ENCODE measurements at regions not wholly inside any gene's neighbourhood (a gene's known extent, or its start where the extent isn't known, plus 50 kb on each side); places are given as distances from the start of the nearest gene placed in this dataset.

- TF ChIP-seq CTCF (conservative IDR thresholded peaks at IDR 0.05; ENCODE audit: low read depth, low read length), result no peak
- no peak for TF ChIP-seq POLR2A (IDR thresholded peaks at IDR 0.05; ENCODE audit: low read depth, low read length)
- no peak for TF ChIP-seq SMC3 (IDR thresholded peaks at IDR 0.05; ENCODE audit: low read depth, low read length)
- no peak for TF ChIP-seq BHLHE40 (IDR thresholded peaks at IDR 0.05; ENCODE audit: low read depth, low read length)
- TF ChIP-seq FOS (IDR thresholded peaks at IDR 0.05; ENCODE audit: low read depth, low read length), result no peak
- TF ChIP-seq RCOR1 (IDR thresholded peaks at IDR 0.05; ENCODE audit: insufficient replicate concordance, low read length), result no peak
- no peak for TF ChIP-seq NFE2L2 (IDR thresholded peaks at IDR 0.05; ENCODE audit: low read depth, low read length)
- no peak for TF ChIP-seq MXI1 (IDR thresholded peaks at IDR 0.05; ENCODE audit: borderline replicate concordance, low read depth, low read length)
- TF ChIP-seq CHD1 (IDR thresholded peaks at IDR 0.05; ENCODE audit: low read depth, low read length), result no peak
- TF ChIP-seq MAFK (IDR thresholded peaks at IDR 0.05; ENCODE audit: low read depth, low read length), result no peak
- TF ChIP-seq CEBPB (IDR thresholded peaks at IDR 0.05; ENCODE audit: low read depth, low read length), result no peak
These were observed 150.0 kb upstream of the HDDC2 start for GRCh38 chr6:125451750-125452149.
